PFSK-1 (cell line): ENCODE measurements at regions not wholly inside any gene's neighbourhood (a gene's known extent, or its start where the extent isn't known, plus 50 kb on each side); places are given as distances from the start of the nearest gene placed in this dataset.

Experiments
- FOXP2 ChIP-seq: optimal IDR thresholded peaks from 2 replicates; pipeline ENCODE3; 2011; ENCODE audit warnings: borderline replicate concordance, control low read depth, inconsistent platforms; ENCODE audit not compliant: insufficient read depth; ENCODE audit errors: extremely low read length, extremely low read depth
- POLR2AphosphoS5 ChIP-seq: IDR thresholded peaks from 2 replicates; pipeline ENCODE4 v1.6.1; 2012; ENCODE audit warnings: low read depth, mild to moderate bottlenecking, control low read depth, low read length, moderate library complexity
- SIN3A ChIP-seq: IDR thresholded peaks from 2 replicates; pipeline ENCODE4 v1.6.1; 2012; ENCODE audit warnings: mild to moderate bottlenecking, low read length, moderate library complexity, borderline replicate concordance; ENCODE audit not compliant: insufficient read depth
- TAF1 ChIP-seq: IDR thresholded peaks from 2 replicates; pipeline ENCODE4 v1.6.1; 2012; ENCODE audit warnings: low read length, control low read depth, borderline replicate concordance; ENCODE audit not compliant: insufficient read depth
- TF ChIP-seq, protein P1 (sequence below), 2 experiments: IDR thresholded peaks; 2 replicates each; pipeline versions ENCODE4 v1.6.1 to v1.8.0; 2011 to 2012; ENCODE audit warnings: low read depth in 2 of 2, low read length in 2 of 2, control low read depth in 1 of 2, inconsistent platforms in 1 of 2, mild to moderate bottlenecking in 1 of 2, moderate library complexity in 1 of 2; ENCODE audit not compliant: insufficient read depth in 1 of 2

GRCh38 chr4:4750187-4750586 is 109.3 kb upstream of the MSX1 start:
- no peak for TF ChIP-seq TAF1
- no peak for TF ChIP-seq POLR2AphosphoS5
- no peak for TF ChIP-seq FOXP2
- TF ChIP-seq, protein P1, sequence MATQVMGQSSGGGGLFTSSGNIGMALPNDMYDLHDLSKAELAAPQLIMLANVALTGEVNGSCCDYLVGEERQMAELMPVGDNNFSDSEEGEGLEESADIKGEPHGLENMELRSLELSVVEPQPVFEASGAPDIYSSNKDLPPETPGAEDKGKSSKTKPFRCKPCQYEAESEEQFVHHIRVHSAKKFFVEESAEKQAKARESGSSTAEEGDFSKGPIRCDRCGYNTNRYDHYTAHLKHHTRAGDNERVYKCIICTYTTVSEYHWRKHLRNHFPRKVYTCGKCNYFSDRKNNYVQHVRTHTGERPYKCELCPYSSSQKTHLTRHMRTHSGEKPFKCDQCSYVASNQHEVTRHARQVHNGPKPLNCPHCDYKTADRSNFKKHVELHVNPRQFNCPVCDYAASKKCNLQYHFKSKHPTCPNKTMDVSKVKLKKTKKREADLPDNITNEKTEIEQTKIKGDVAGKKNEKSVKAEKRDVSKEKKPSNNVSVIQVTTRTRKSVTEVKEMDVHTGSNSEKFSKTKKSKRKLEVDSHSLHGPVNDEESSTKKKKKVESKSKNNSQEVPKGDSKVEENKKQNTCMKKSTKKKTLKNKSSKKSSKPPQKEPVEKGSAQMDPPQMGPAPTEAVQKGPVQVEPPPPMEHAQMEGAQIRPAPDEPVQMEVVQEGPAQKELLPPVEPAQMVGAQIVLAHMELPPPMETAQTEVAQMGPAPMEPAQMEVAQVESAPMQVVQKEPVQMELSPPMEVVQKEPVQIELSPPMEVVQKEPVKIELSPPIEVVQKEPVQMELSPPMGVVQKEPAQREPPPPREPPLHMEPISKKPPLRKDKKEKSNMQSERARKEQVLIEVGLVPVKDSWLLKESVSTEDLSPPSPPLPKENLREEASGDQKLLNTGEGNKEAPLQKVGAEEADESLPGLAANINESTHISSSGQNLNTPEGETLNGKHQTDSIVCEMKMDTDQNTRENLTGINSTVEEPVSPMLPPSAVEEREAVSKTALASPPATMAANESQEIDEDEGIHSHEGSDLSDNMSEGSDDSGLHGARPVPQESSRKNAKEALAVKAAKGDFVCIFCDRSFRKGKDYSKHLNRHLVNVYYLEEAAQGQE (IDR thresholded peaks at IDR 0.05; ENCODE audit: insufficient read depth in 1 of 2, low read depth in 2 of 2, low read length in 2 of 2) = no peak
- no peak for TF ChIP-seq SIN3A
